GM18517 (cell line): ENCODE measurements at regions not wholly inside any gene's neighbourhood (a gene's known extent, or its start where the extent isn't known, plus 50 kb on each side); places are given as distances from the start of the nearest gene placed in this dataset.
"Not testable (repeated sequence)": the region's sequence is repeated elsewhere in the genome, so short reads cannot be mapped to it uniquely, and the experiment has no call there.

Experiments
- ATAC-seq: cut with Tn5 transposase; IDR thresholded peaks from one replicate; pipeline ENCODE4 v1.9.1; 2021; ENCODE audit warnings: mild to moderate bottlenecking, moderate library complexity; ENCODE audit not compliant: unreplicated experiment

GRCh38 chr7:124168616-124169015 is 135.7 kb upstream of the TMEM229A start:
- no peak for ATAC-seq

GRCh38 chr7:124162667-124163066 is 129.8 kb upstream of the TMEM229A start:
- no peak for ATAC-seq

GRCh38 chr7:124155432-124156022 is 122.7 kb upstream of the TMEM229A start:
- no peak for ATAC-seq

- ATAC-seq, result peak; percentile 73
Measured at GRCh38 chr7:124152859-124153692, 120.2 kb upstream of the TMEM229A start.

DNA sequence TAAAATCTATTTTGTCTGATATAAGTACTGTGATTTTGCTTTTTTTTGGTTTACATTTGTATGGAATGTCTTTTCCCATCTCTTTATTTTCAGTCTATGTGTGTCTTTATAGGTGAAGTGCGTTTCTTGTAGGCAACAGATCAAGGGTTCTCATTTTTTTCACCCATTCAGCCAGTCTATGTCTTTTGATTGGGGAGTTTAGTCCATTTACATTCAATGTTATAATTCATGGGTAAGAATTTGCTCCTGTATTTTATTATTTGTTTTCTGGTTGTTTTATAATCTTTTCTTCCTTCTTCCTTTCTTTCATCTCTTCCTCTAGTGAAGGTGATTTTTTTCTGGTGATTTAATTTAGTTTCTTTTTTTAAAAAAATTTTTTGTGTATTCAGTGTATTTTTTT is 104.8 kb upstream of the TMEM229A start:
- ATAC-seq, result no peak

- ATAC-seq, result no peak
Measured at GRCh38 chr7:124124201-124124600, 91.3 kb upstream of the TMEM229A start.

GRCh38 chr7:124120911-124121310 is 88.0 kb upstream of the TMEM229A start:
- ATAC-seq, result no peak

GRCh38 chr7:124113045-124113444 is 80.2 kb upstream of the TMEM229A start:
- no peak for ATAC-seq

DNA sequence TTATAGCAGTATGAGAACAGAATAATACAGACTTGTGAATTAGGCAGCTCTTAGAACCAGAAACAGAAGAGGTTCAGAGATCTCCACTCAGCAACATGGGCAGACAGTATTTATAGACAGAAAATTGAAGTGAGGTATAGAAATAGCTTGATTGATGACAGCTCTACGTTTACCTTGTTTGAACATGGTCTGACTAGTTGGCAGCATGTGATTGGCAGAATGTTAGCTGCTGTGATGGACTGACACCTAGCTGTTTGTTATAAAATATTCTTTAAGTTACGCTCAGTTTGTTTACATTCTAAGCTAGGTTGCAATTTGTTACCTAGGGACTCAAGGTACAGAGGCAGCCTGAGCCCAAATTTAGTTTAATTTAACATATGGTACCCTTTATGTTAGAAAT is 73.7 kb upstream of the TMEM229A start:
- no peak for ATAC-seq

- no peak for ATAC-seq
Measured at GRCh38 chr7:124101173-124101768, 68.4 kb upstream of the TMEM229A start.

- ATAC-seq, result no peak
Measured at GRCh38 chr7:124100190-124100589, 67.3 kb upstream of the TMEM229A start.

GRCh38 chr7:124099585-124099984 is 66.7 kb upstream of the TMEM229A start:
- not testable (repeated sequence) for ATAC-seq

- no peak for ATAC-seq
Measured at GRCh38 chr7:124089621-124090020, 56.8 kb upstream of the TMEM229A start.

DNA sequence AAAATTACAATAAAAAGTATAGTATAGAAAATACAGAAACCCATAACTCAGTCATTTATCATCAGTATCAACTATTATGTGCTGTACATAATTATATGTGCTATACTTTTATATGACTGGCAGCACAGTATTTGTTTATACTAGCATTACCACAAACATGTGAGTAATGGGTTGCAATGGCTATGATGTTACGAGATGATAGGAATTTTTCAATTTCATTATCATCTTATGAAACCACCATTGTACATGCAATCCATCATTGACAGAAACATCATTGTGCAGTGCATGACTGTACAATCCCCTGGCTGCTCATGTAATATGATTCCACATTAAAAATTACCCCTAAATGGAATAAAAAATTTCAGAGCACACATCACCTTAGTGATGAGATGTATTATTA is 55.7 kb upstream of the TMEM229A start:
- no peak for ATAC-seq

GRCh38 chr7:124086843-124087242 is 54.0 kb upstream of the TMEM229A start:
- no peak for ATAC-seq

GRCh38 chr7:124085179-124085578 is 52.3 kb upstream of the TMEM229A start:
- ATAC-seq, result no peak

DNA sequence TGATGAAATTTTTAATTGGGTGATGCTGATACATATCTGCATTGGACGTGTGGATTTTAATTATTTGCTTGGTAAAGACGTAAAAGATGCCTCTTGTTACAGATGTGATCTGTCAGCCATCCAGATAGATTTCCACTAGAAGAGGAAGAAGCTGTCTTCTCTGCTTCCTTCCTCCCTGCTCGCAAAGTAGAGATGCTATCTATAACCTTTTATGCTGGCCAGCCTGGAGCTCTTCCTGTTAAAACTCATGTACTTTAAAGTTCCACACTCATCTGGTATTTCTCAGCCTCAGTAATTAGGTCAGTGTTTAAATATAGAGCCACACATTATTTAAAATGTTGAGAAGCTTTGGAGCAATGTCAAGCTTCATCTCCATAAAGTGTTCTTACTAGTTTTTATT is 51.2 kb upstream of the TMEM229A start:
- no peak for ATAC-seq
